Nephron (organoid): ENCODE measurements at regions not wholly inside any gene's neighbourhood (a gene's known extent, or its start where the extent isn't known, plus 50 kb on each side); places are given as distances from the start of the nearest gene placed in this dataset.
"Not testable (repeated sequence)": the region's sequence is repeated elsewhere in the genome, so short reads cannot be mapped to it uniquely, and the experiment has no call there.

Experiments used
- H3K27ac Mint-ChIP-seq, 3 experiments: 2 replicates each; pipeline ENCODE4 v1.8.0; 2020; ENCODE audit warnings: mixed read lengths in 3 of 3, mild to moderate bottlenecking in 2 of 3, moderate library complexity in 1 of 3
- H3K27me3 Mint-ChIP-seq: 2 replicates; pipeline ENCODE4 v1.8.0; 2021; ENCODE audit warnings: low read depth, mild to moderate bottlenecking, moderate library complexity, mixed read lengths
- H3K36me3 Mint-ChIP-seq: 2 replicates; pipeline ENCODE4 v1.8.0; 2020; ENCODE audit warnings: low read depth, mixed read lengths
- H3K4me1 Mint-ChIP-seq: 2 replicates; pipeline ENCODE4 v1.8.0; 2020; ENCODE audit warnings: mixed read lengths
- H3K4me3 Mint-ChIP-seq, 3 experiments: 2 replicates each; pipeline ENCODE4 v1.8.0; 2020; ENCODE audit warnings: mild to moderate bottlenecking in 3 of 3, mixed read lengths in 3 of 3, moderate library complexity in 2 of 3
- H3K9me3 Mint-ChIP-seq: 2 replicates; pipeline ENCODE4 v1.8.0; 2020; ENCODE audit warnings: mixed read lengths
- CTCF ChIP-seq, 3 experiments: fragments of 200-600 bp; sonication (generic); IDR thresholded peaks; one replicate each; pipeline ENCODE4 v1.5.0; 2021; ENCODE audit warnings: antibody characterized with exemption in 3 of 3; ENCODE audit not compliant: unreplicated experiment in 3 of 3

- Mint-ChIP-seq H3K4me1 (no peaks in the 10 kb centered on the region), H3K27me3 (no peaks in the 10 kb centered on the region), H3K36me3 (no peaks in the 10 kb centered on the region), H3K4me3 (no peak overlapping the region), H3K9me3 (peaks cover 17% of the 10 kb centered on the region), H3K27ac (no peak overlapping the region)
- TF ChIP-seq CTCF (IDR thresholded peaks at IDR 0.05; ENCODE audit: unreplicated experiment in 3 of 3), result no peak
Observed at GRCh38 chr2:75833386-75833785, 122.7 kb upstream of the GCFC2 start.

DNA sequence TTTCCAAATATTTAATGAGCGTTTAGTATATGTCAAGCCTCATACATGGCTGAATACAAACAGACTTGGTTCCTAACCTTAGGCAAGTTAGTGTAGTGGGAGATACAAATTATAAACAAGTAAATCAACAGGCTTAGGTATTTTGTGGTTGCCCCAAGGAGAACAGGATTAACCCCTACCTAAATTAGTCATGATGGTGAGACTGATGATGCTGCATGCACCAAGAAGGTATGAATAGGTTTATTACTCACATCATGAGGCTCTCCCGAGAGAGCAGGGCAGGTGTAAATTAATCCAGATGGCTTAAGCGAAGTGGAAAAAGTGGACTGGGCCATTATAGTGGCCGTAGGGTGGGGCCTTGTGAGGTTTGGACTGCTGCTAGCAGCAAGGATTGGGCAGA is 118.1 kb upstream of the GCFC2 start:
- Mint-ChIP-seq H3K4me3 (no peak overlapping the region), H3K9me3 (peaks cover 15% of the 10 kb centered on the region), H3K36me3 (no peaks in the 10 kb centered on the region), H3K27ac (no peak overlapping the region), H3K27me3 (no peaks in the 10 kb centered on the region), H3K4me1 (no peaks in the 10 kb centered on the region)
- no peak for TF ChIP-seq CTCF (IDR thresholded peaks at IDR 0.05; ENCODE audit: unreplicated experiment in 3 of 3)

GRCh38 chr2:75823515-75823914 is 112.8 kb upstream of the GCFC2 start:
- not testable (repeated sequence) for H3K36me3 Mint-ChIP-seq, H3K4me3 Mint-ChIP-seq, H3K27ac Mint-ChIP-seq, H3K27me3 Mint-ChIP-seq, H3K4me1 Mint-ChIP-seq
- H3K9me3 Mint-ChIP-seq, result peaks cover 16% of the 10 kb centered on the region

- Mint-ChIP-seq H3K4me3 (no peak overlapping the region), H3K4me1 (no peaks in the 10 kb centered on the region), H3K36me3 (no peaks in the 10 kb centered on the region), H3K27me3 (no peaks in the 10 kb centered on the region), H3K9me3 (peaks cover 16% of the 10 kb centered on the region), H3K27ac (no peak overlapping the region)
- TF ChIP-seq CTCF (IDR thresholded peaks at IDR 0.05; ENCODE audit: unreplicated experiment in 3 of 3), result no peak
Observed at GRCh38 chr2:75822336-75822735, 111.6 kb upstream of the GCFC2 start.

GRCh38 chr2:75820693-75821092 is 110.0 kb upstream of the GCFC2 start:
- TF ChIP-seq CTCF (IDR thresholded peaks at IDR 0.05; ENCODE audit: unreplicated experiment in 3 of 3), result no peak
- Mint-ChIP-seq H3K9me3 (peaks cover 14% of the 10 kb centered on the region), H3K27ac (no peak overlapping the region), H3K4me1 (no peaks in the 10 kb centered on the region), H3K4me3 (no peak overlapping the region), H3K36me3 (no peaks in the 10 kb centered on the region), H3K27me3 (no peaks in the 10 kb centered on the region)

GRCh38 chr2:75810611-75811330 is 100.1 kb upstream of the GCFC2 start:
- Mint-ChIP-seq H3K36me3 (no peaks in the 10 kb centered on the region), H3K4me3 (no peak overlapping the region), H3K9me3 (peaks cover 8% of the 10 kb centered on the region), H3K27ac (no peak overlapping the region), H3K4me1 (peaks cover 9% of the 10 kb centered on the region), H3K27me3 (no peaks in the 10 kb centered on the region)
- TF ChIP-seq CTCF (IDR thresholded peaks at IDR 0.05; ENCODE audit: unreplicated experiment in 3 of 3), result no peak
